PFSK-1 (cell line): ENCODE measurements at regions not wholly inside any gene's neighbourhood (a gene's known extent, or its start where the extent isn't known, plus 50 kb on each side); places are given as distances from the start of the nearest gene placed in this dataset.

Experiments
- POLR2AphosphoS5 ChIP-seq: IDR thresholded peaks from 2 replicates; pipeline ENCODE4 v1.6.1; 2012; ENCODE audit warnings: low read depth, mild to moderate bottlenecking, control low read depth, low read length, moderate library complexity
- TAF1 ChIP-seq: IDR thresholded peaks from 2 replicates; pipeline ENCODE4 v1.6.1; 2012; ENCODE audit warnings: low read length, control low read depth, borderline replicate concordance; ENCODE audit not compliant: insufficient read depth

GRCh38 chr5:62791059-62791458 lies 212.4 kb downstream of the LRRC70 start:
- TF ChIP-seq POLR2AphosphoS5 (no peak), TAF1 (no peak)
